ENCODE measurements at regions not wholly inside any gene's neighbourhood (a gene's known extent, or its start where the extent isn't known, plus 50 kb on each side); places are given as distances from the start of the nearest gene placed in this dataset.

DNA sequence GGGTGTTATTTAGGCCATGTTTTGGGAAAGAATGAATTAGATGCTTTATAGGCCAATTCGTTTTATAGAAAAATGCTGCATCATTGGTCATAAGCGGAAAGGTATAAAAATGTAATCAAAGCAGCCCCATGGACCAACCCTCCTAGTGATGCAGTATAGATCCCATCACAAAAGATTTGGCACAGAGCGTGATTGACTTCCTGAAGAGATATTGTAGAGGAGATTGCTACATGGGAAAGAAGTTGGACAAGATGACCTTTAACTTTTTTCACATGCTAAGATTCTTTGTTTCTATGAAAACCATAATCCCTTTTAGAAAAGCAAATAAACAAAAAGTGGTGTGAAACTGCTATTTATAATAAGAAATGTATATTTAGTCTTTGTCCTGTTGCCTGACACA is 136.5 kb upstream of the FNDC3A start:
- Histone ChIP-seq H2AFZ (no peak overlapping the region), H3K9ac (no peak overlapping the region), H3K4me2 (ENCODE audit: low read length) (no peak overlapping the region), H3K9me3 (ENCODE audit: control insufficient read depth, low read length) (no peaks in the 10 kb centered on the region), H3K27me3 (ENCODE audit: control insufficient read depth, insufficient read depth, low read length) (no peaks in the 10 kb centered on the region), H3K4me1 (no peaks in the 10 kb centered on the region), H3K4me3 (ENCODE audit: low read depth, low read length) (no peak overlapping the region), H3K79me2 (no peaks in the 10 kb centered on the region), H3K36me3 (ENCODE audit: control insufficient read depth, insufficient read depth, low read length) (no peaks in the 10 kb centered on the region), H3K27ac (no peak overlapping the region)
- TF ChIP-seq, protein P1, sequence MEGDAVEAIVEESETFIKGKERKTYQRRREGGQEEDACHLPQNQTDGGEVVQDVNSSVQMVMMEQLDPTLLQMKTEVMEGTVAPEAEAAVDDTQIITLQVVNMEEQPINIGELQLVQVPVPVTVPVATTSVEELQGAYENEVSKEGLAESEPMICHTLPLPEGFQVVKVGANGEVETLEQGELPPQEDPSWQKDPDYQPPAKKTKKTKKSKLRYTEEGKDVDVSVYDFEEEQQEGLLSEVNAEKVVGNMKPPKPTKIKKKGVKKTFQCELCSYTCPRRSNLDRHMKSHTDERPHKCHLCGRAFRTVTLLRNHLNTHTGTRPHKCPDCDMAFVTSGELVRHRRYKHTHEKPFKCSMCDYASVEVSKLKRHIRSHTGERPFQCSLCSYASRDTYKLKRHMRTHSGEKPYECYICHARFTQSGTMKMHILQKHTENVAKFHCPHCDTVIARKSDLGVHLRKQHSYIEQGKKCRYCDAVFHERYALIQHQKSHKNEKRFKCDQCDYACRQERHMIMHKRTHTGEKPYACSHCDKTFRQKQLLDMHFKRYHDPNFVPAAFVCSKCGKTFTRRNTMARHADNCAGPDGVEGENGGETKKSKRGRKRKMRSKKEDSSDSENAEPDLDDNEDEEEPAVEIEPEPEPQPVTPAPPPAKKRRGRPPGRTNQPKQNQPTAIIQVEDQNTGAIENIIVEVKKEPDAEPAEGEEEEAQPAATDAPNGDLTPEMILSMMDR (IDR thresholded peaks at IDR 0.05) = no peak

- no peak overlapping the region for H3K9ac ChIP-seq
- TF ChIP-seq, protein P1 (IDR thresholded peaks at IDR 0.05) = no peak
- no peak overlapping the region for H3K4me3 ChIP-seq (ENCODE audit: low read depth, low read length)
- no peaks in the 10 kb centered on the region for H3K9me3 ChIP-seq (ENCODE audit: control insufficient read depth, low read length)
- no peak overlapping the region for H3K4me2 ChIP-seq (ENCODE audit: low read length)
- H3K79me2 ChIP-seq = no peaks in the 10 kb centered on the region
- H3K27me3 ChIP-seq (ENCODE audit: control insufficient read depth, insufficient read depth, low read length) = no peaks in the 10 kb centered on the region
- H3K27ac ChIP-seq = no peak overlapping the region
- no peaks in the 10 kb centered on the region for H3K4me1 ChIP-seq
- H3K36me3 ChIP-seq (ENCODE audit: control insufficient read depth, insufficient read depth, low read length) = no peaks in the 10 kb centered on the region
- H2AFZ ChIP-seq = no peak overlapping the region
Measured at GRCh38 chr13:48840366-48840765, 135.3 kb upstream of the FNDC3A start.

GRCh38 chr13:48842316-48842715 is 133.4 kb upstream of the FNDC3A start:
- H3K4me3 ChIP-seq (ENCODE audit: low read depth, low read length) = no peak overlapping the region
- H3K9ac ChIP-seq = no peak overlapping the region
- no peaks in the 10 kb centered on the region for H3K36me3 ChIP-seq (ENCODE audit: control insufficient read depth, insufficient read depth, low read length)
- H3K27me3 ChIP-seq (ENCODE audit: control insufficient read depth, insufficient read depth, low read length) = no peaks in the 10 kb centered on the region
- H3K9me3 ChIP-seq (ENCODE audit: control insufficient read depth, low read length) = no peaks in the 10 kb centered on the region
- H3K79me2 ChIP-seq = no peaks in the 10 kb centered on the region
- H2AFZ ChIP-seq = no peak overlapping the region
- TF ChIP-seq, protein P1 (IDR thresholded peaks at IDR 0.05) = no peak
- no peaks in the 10 kb centered on the region for H3K4me1 ChIP-seq
- no peak overlapping the region for H3K27ac ChIP-seq
- no peak overlapping the region for H3K4me2 ChIP-seq (ENCODE audit: low read length)

- Histone ChIP-seq H3K27me3 (ENCODE audit: control insufficient read depth, insufficient read depth, low read length) (no peaks in the 10 kb centered on the region), H3K27ac (no peak overlapping the region), H3K4me1 (no peaks in the 10 kb centered on the region), H3K79me2 (no peaks in the 10 kb centered on the region), H3K4me3 (ENCODE audit: low read depth, low read length) (no peak overlapping the region), H3K9ac (no peak overlapping the region), H3K36me3 (ENCODE audit: control insufficient read depth, insufficient read depth, low read length) (no peaks in the 10 kb centered on the region), H2AFZ (no peak overlapping the region), H3K9me3 (ENCODE audit: control insufficient read depth, low read length) (no peaks in the 10 kb centered on the region), H3K4me2 (ENCODE audit: low read length) (no peak overlapping the region)
- TF ChIP-seq, protein P1 (IDR thresholded peaks at IDR 0.05) = no peak
Measured at GRCh38 chr13:48843630-48844380, 131.9 kb upstream of the FNDC3A start.

DNA sequence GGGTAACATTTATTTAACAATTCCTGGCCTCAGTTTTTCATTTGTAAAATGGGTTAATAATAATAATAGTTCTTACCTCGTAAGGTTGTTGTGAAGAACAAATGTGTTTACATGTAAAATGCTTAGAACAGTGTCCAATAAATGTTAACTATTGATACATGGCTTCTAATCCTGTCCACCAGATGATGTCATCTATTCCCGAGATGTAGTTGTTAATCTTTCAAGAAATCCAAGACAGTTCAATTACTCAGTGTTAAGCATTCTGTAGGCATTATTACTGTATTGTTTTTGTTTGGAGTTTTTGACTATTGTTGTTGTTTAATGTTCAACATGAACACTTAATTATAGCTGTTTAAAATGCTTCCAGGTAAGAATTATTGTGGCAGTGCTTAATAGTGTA is 131.0 kb upstream of the FNDC3A start:
- Histone ChIP-seq H3K4me2 (ENCODE audit: low read length) (no peak overlapping the region), H3K27ac (no peak overlapping the region), H3K27me3 (ENCODE audit: control insufficient read depth, insufficient read depth, low read length) (no peaks in the 10 kb centered on the region), H3K79me2 (no peaks in the 10 kb centered on the region), H3K9me3 (ENCODE audit: control insufficient read depth, low read length) (no peaks in the 10 kb centered on the region), H3K9ac (no peak overlapping the region), H3K36me3 (ENCODE audit: control insufficient read depth, insufficient read depth, low read length) (no peaks in the 10 kb centered on the region), H2AFZ (no peak overlapping the region), H3K4me1 (no peaks in the 10 kb centered on the region), H3K4me3 (ENCODE audit: low read depth, low read length) (no peak overlapping the region)
- TF ChIP-seq, protein P1 (IDR thresholded peaks at IDR 0.05) = no peak

All from parathyroid adenoma (tissue), 2 donors.